Esophagus squamous epithelium (tissue), 5 donors: ENCODE measurements at regions not wholly inside any gene's neighbourhood (a gene's known extent, or its start where the extent isn't known, plus 50 kb on each side); places are given as distances from the start of the nearest gene placed in this dataset.
"Not testable (repeated sequence)": the region's sequence is repeated elsewhere in the genome, so short reads cannot be mapped to it uniquely, and the experiment has no call there.

Experiments
- DNase-seq: peaks from one replicate; lab custom pipeline; 2025; lab: John Stamatoyannopoulos, UW
- H3K27ac ChIP-seq, 4 donors: fragments of 200-600 bp; sonication (generic); one replicate each; pipeline ENCODE4 v1.5.1; 2016 to 2019; ENCODE audit warnings: mild to moderate bottlenecking in 1 of 4
- H3K27me3 ChIP-seq, 4 donors: fragments of 200-600 bp; sonication (generic); 1 replicate in 3 of 4; 2 replicates in 1 of 4; pipeline versions ENCODE4 v1.5.1 to v1.6.0; 2017 to 2021; ENCODE audit warnings: antibody characterized with exemption in 1 of 4
- H3K36me3 ChIP-seq, 3 donors: fragments of 200-600 bp; sonication (generic); one replicate each; pipeline ENCODE4 v1.5.1; 2016 to 2019
- H3K4me1 ChIP-seq, 3 donors: fragments of 200-600 bp; sonication (generic); one replicate each; pipeline ENCODE4 v1.5.1; 2017 to 2019
- H3K4me3 ChIP-seq, 4 donors: fragments of 200-600 bp; sonication (generic); 1 replicate in 3 of 4; 2 replicates in 1 of 4; pipeline ENCODE4 v1.5.1; 2016 to 2019; ENCODE audit warnings: mild to moderate bottlenecking in 2 of 4, moderate library complexity in 1 of 4
- H3K9me3 ChIP-seq, 3 donors: fragments of 200-600 bp; sonication (generic); one replicate each; pipeline ENCODE4 v1.5.1; 2016 to 2019
- POLR2A ChIP-seq, 4 donors: fragments of 450-650 bp; IDR thresholded peaks; one replicate each; pipeline ENCODE4 v1.6.1; 2017; ENCODE audit warnings: antibody characterized with exemption in 4 of 4, mild to moderate bottlenecking in 4 of 4, moderate library complexity in 3 of 4
- WGBS, 2 donors: methylation state at CpG; one replicate each; pipeline ENCODE4 v1.1.5; 2018; 5-methylcytosine and 5-hydroxymethylcytosine counted together
- intact Hi-C: fragments of 100-400 bp; cut with DNase I; formaldehyde crosslinking; loops from one replicate; pipeline ENCODE4 v1.15.0; 2022
- TF ChIP-seq, protein P1 (sequence below), 6 experiments: fragments of 450-650 bp in 4 of 6; fragments of 200-600 bp in 2 of 6; sonication (generic) in 2 of 6; IDR thresholded peaks; one replicate each; pipeline ENCODE4 v1.5.1; 2016 to 2019; ENCODE audit warnings: antibody characterized with exemption in 6 of 6, mild to moderate bottlenecking in 4 of 6, moderate library complexity in 4 of 6
- donor health status: DM: yes; HTN: yes; CAD: no.

DNA sequence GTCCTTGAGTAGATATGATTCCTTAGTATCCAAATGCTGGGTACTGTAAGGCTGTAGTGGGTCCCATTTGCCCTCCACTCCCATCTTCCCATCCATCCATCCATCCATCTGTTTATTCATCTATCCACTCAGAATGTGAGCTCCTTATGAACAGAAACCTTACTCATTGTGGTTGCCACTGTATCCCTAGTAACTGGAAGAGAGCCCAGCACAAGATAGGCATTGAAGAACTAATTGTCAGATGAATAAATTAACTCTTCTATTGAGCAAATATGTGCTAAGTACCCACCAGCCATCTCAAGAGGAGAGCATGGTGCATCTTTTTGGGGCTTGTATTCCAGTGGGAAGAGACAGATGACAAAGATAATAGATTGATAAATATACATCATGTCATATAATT lies 86.4 kb upstream of the SEZ6L start:
- H3K9me3 ChIP-seq, result no peaks in the 10 kb centered on the region
- H3K27me3 ChIP-seq, result peaks cover 0 to 32% (median 0%) of the 10 kb centered on the region in 4 donors
- no peak overlapping the region for H3K4me3 ChIP-seq
- intact Hi-C loops, result no loop called here
- DNase-seq, result no peak
- no peak overlapping the region for H3K27ac ChIP-seq
- no peaks in the 10 kb centered on the region for H3K36me3 ChIP-seq
- TF ChIP-seq POLR2A (IDR thresholded peaks at IDR 0.05), result no peak
- TF ChIP-seq, protein P1, sequence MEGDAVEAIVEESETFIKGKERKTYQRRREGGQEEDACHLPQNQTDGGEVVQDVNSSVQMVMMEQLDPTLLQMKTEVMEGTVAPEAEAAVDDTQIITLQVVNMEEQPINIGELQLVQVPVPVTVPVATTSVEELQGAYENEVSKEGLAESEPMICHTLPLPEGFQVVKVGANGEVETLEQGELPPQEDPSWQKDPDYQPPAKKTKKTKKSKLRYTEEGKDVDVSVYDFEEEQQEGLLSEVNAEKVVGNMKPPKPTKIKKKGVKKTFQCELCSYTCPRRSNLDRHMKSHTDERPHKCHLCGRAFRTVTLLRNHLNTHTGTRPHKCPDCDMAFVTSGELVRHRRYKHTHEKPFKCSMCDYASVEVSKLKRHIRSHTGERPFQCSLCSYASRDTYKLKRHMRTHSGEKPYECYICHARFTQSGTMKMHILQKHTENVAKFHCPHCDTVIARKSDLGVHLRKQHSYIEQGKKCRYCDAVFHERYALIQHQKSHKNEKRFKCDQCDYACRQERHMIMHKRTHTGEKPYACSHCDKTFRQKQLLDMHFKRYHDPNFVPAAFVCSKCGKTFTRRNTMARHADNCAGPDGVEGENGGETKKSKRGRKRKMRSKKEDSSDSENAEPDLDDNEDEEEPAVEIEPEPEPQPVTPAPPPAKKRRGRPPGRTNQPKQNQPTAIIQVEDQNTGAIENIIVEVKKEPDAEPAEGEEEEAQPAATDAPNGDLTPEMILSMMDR (IDR thresholded peaks at IDR 0.05), result no peak
- H3K4me1 ChIP-seq, result no peaks in the 10 kb centered on the region

- intact Hi-C loops, result no loop called here
- 16 to 36% methylated on average over 1 of the region's 1 CpG for WGBS, 2 donors
- TF ChIP-seq, protein P1 (IDR thresholded peaks at IDR 0.05), result no peak
- no peak for TF ChIP-seq POLR2A (IDR thresholded peaks at IDR 0.05)
- DNase-seq, result no peak
- H3K9me3 ChIP-seq, result no peaks in the 10 kb centered on the region
- H3K4me1 ChIP-seq, result no peaks in the 10 kb centered on the region
- H3K27ac ChIP-seq, result no peak overlapping the region
- no peaks in the 10 kb centered on the region for H3K36me3 ChIP-seq
- H3K27me3 ChIP-seq, result peaks cover 0 to 41% (median 0%) of the 10 kb centered on the region in 4 donors
- H3K4me3 ChIP-seq, result no peak overlapping the region
Observed at GRCh38 chr22:26086359-26086758, 82.9 kb upstream of the SEZ6L start.

GRCh38 chr22:26087816-26088215 lies 81.4 kb upstream of the SEZ6L start:
- DNase-seq, result no peak
- H3K27me3 ChIP-seq, result peaks cover 0 to 36% (median 0%) of the 10 kb centered on the region in 4 donors
- WGBS, 2 donors, result 70 to 86% methylated on average over 8 of the region's 8 CpGs

GRCh38 chr22:26090821-26091220 lies 78.4 kb upstream of the SEZ6L start:
- intact Hi-C loops, result no loop called here
- no peaks in the 10 kb centered on the region for H3K9me3 ChIP-seq
- DNase-seq, result no peak
- no peaks in the 10 kb centered on the region for H3K36me3 ChIP-seq
- 64 to 70% methylated on average over 6 of the region's 6 CpGs for WGBS, 2 donors
- TF ChIP-seq, protein P1 (IDR thresholded peaks at IDR 0.05), result no peak
- no peak for TF ChIP-seq POLR2A (IDR thresholded peaks at IDR 0.05)
- H3K27me3 ChIP-seq, result peaks cover 0 to 43% (median 0%) of the 10 kb centered on the region in 4 donors
- H3K4me1 ChIP-seq, result no peaks in the 10 kb centered on the region
- no peak overlapping the region for H3K27ac ChIP-seq
- no peak overlapping the region for H3K4me3 ChIP-seq

More at GRCh38 chr22:26087816-26088215, 81.4 kb upstream of the SEZ6L start:
- H3K27ac ChIP-seq, result no peak overlapping the region
- no peaks in the 10 kb centered on the region for H3K9me3 ChIP-seq
- intact Hi-C loops, result no loop called here
- H3K36me3 ChIP-seq, result no peaks in the 10 kb centered on the region
- no peaks in the 10 kb centered on the region for H3K4me1 ChIP-seq
- TF ChIP-seq, protein P1 (IDR thresholded peaks at IDR 0.05), result no peak
- TF ChIP-seq POLR2A (IDR thresholded peaks at IDR 0.05), result no peak
- no peak overlapping the region for H3K4me3 ChIP-seq

- WGBS, 2 donors, result 83 to 90% methylated on average over 7 of the region's 7 CpGs
- H3K9me3 ChIP-seq, DNase-seq, H3K27ac ChIP-seq, H3K4me1 ChIP-seq, intact Hi-C loops, H3K36me3 ChIP-seq, H3K4me3 ChIP-seq: not testable (repeated sequence)
- peaks cover 0 to 40% (median 0%) of the 10 kb centered on the region in 4 donors for H3K27me3 ChIP-seq
Observed at GRCh38 chr22:26094497-26094896, 74.8 kb upstream of the SEZ6L start.
